Neural cell (in vitro differentiated cells): ENCODE measurements at regions not wholly inside any gene's neighbourhood (a gene's known extent, or its start where the extent isn't known, plus 50 kb on each side); places are given as distances from the start of the nearest gene placed in this dataset.

Experiments
- H2AFZ ChIP-seq: fragments of 200-600, 300-800 bp; sonication (generic), shearing (Covaris generic); 2 replicates; pipeline ENCODE4 v1.6.0; 2014; ENCODE audit warnings: low read depth, mild to moderate bottlenecking, antibody characterized with exemption, low read length, moderate library complexity
- H3F3A ChIP-seq: fragments of 200-600 bp; shearing (Covaris generic); 2 replicates; pipeline ENCODE4 v1.6.1; 2016; ENCODE audit warnings: mild to moderate bottlenecking, moderate library complexity, mixed read lengths, antibody characterized with exemption, low read length; ENCODE audit not compliant: insufficient read depth, poor library complexity, severe bottlenecking
- H3K27ac ChIP-seq: fragments of 200-600, 300-800 bp; sonication (generic), shearing (Covaris generic); 2 replicates; pipeline ENCODE4 v1.5.1; 2014; ENCODE audit warnings: mild to moderate bottlenecking, low read length, moderate library complexity
- H3K27me3 ChIP-seq: fragments of 300-800, 200-600 bp; sonication (generic), shearing (Covaris generic); 2 replicates; pipeline ENCODE4 v1.6.0; 2014; ENCODE audit warnings: mild to moderate bottlenecking, low read depth, low read length, moderate library complexity; ENCODE audit not compliant: insufficient read depth
- H3K36me3 ChIP-seq: fragments of 300-800, 200-600 bp; sonication (generic), shearing (Covaris generic); 2 replicates; pipeline ENCODE4 v1.5.1; 2014; ENCODE audit warnings: mild to moderate bottlenecking, antibody characterized with exemption, low read length, moderate library complexity; ENCODE audit not compliant: insufficient read depth
- H3K4me2 ChIP-seq: fragments of 300-800, 200-600 bp; sonication (generic), shearing (Covaris generic); 2 replicates; pipeline ENCODE4 v1.6.0; 2014; ENCODE audit warnings: mild to moderate bottlenecking, low read length
- H3K4me3 ChIP-seq: fragments of 300-800, 200-600 bp; sonication (generic), shearing (Covaris generic); 2 replicates; pipeline ENCODE4 v1.5.1; 2014; ENCODE audit warnings: mild to moderate bottlenecking, low read length, moderate library complexity
- H3K79me2 ChIP-seq: fragments of 200-600 bp; shearing (Covaris generic); replicated peaks from 2 replicates; pipeline ENCODE4 v1.6.0; 2014; ENCODE audit warnings: mild to moderate bottlenecking, low read length, moderate library complexity; ENCODE audit not compliant: insufficient read depth
- H3K9ac ChIP-seq: fragments of 300-800, 200-600 bp; sonication (generic), shearing (Covaris generic); 2 replicates; pipeline ENCODE4 v1.6.1; 2016; ENCODE audit warnings: mild to moderate bottlenecking, low read length, mixed read lengths
- H3K9me2 ChIP-seq: fragments of 200-600 bp; shearing (Covaris generic); 2 replicates; pipeline ENCODE4 v1.6.1; 2016; ENCODE audit warnings: mild to moderate bottlenecking, low read length, mixed read lengths; ENCODE audit not compliant: insufficient read depth
- H3K9me3 ChIP-seq: fragments of 200-600, 300-800 bp; sonication (generic), shearing (Covaris generic); 2 replicates; pipeline ENCODE4 v1.6.1; 2016; ENCODE audit warnings: mild to moderate bottlenecking, mixed run types, low read length, moderate library complexity, mixed read lengths
- H4K20me1 ChIP-seq: fragments of 200-600 bp; shearing (Covaris generic); 2 replicates; pipeline ENCODE4 v1.6.1; 2016; ENCODE audit warnings: mild to moderate bottlenecking, mixed run types; ENCODE audit not compliant: insufficient read depth
- CTCF ChIP-seq: fragments of 450-650 bp; IDR thresholded peaks from 2 replicates; pipeline ENCODE4 v1.5.1; 2014; ENCODE audit warnings: antibody characterized with exemption, mild to moderate bottlenecking, moderate library complexity; ENCODE audit not compliant: poor library complexity, severe bottlenecking
- EP300 ChIP-seq: fragments of 450-650 bp; conservative IDR thresholded peaks from 2 replicates; pipeline ENCODE4 v1.6.1; 2014; ENCODE audit warnings: antibody characterized with exemption, mild to moderate bottlenecking, moderate library complexity; ENCODE audit not compliant: poor library complexity, severe bottlenecking
- EZH2 ChIP-seq: fragments of 200-600, 300-800 bp; shearing (Covaris generic), sonication (generic); IDR thresholded peaks from 2 replicates; pipeline ENCODE4 v1.6.1; 2014; ENCODE audit warnings: antibody characterized with exemption, low read length, borderline replicate concordance, mild to moderate bottlenecking; ENCODE audit not compliant: insufficient read depth, poor library complexity, severe bottlenecking
- MXI1 ChIP-seq: fragments of 450-650 bp; conservative IDR thresholded peaks from 2 replicates; pipeline ENCODE4 v1.6.1; 2014; ENCODE audit warnings: antibody characterized with exemption, mild to moderate bottlenecking; ENCODE audit not compliant: poor library complexity, severe bottlenecking
- POLR2AphosphoS5 ChIP-seq: IDR thresholded peaks from 2 replicates; pipeline ENCODE4 v1.6.1; 2012
- RAD21 ChIP-seq: fragments of 450-650 bp; conservative IDR thresholded peaks from 2 replicates; pipeline ENCODE4 v1.6.1; 2014; ENCODE audit warnings: antibody characterized with exemption, mild to moderate bottlenecking, moderate library complexity
- REST ChIP-seq: IDR thresholded peaks from 2 replicates; pipeline ENCODE4 v1.6.1; 2012; ENCODE audit warnings: borderline replicate concordance
- SMC3 ChIP-seq: fragments of 450-650 bp; conservative IDR thresholded peaks from 2 replicates; pipeline ENCODE4 v1.6.1; 2014; ENCODE audit warnings: antibody characterized with exemption, mild to moderate bottlenecking, moderate library complexity; ENCODE audit not compliant: poor library complexity
- TAF1 ChIP-seq: IDR thresholded peaks from 2 replicates; pipeline ENCODE4 v1.6.1; 2012; ENCODE audit warnings: low read depth

GRCh38 chr5:50922942-50923767 is 256.7 kb downstream of the PARP8 start:
- no peak overlapping the region for H3K4me2 ChIP-seq
- H3K27ac ChIP-seq: no peak overlapping the region
- TF ChIP-seq SMC3 (no peak), MXI1 (no peak)
- no peaks in the 10 kb centered on the region for H3K36me3 ChIP-seq
- no peaks in the 10 kb centered on the region for H3K9me2 ChIP-seq
- H3K9me3 ChIP-seq: no peaks in the 10 kb centered on the region
- H3F3A ChIP-seq: no peaks in the 10 kb centered on the region
- no peak overlapping the region for H3K4me3 ChIP-seq
- H3K79me2 ChIP-seq: no peaks in the 10 kb centered on the region
- no peak overlapping the region for H2AFZ ChIP-seq
- H3K9ac ChIP-seq: no peak overlapping the region
- no peaks in the 10 kb centered on the region for H4K20me1 ChIP-seq
- H3K27me3 ChIP-seq: no peaks in the 10 kb centered on the region

GRCh38 chr5:50923768-50924494 is 257.5 kb downstream of the PARP8 start:
- Histone ChIP-seq H3F3A (no peaks in the 10 kb centered on the region), H3K27ac (no peak overlapping the region), H3K9me2 (no peaks in the 10 kb centered on the region), H3K36me3 (no peaks in the 10 kb centered on the region), H3K9ac (no peak overlapping the region), H4K20me1 (no peaks in the 10 kb centered on the region), H3K4me2 (no peak overlapping the region), H2AFZ (no peak overlapping the region), H3K27me3 (no peaks in the 10 kb centered on the region), H3K9me3 (no peaks in the 10 kb centered on the region), H3K4me3 (no peak overlapping the region), H3K79me2 (no peaks in the 10 kb centered on the region)
- no peak for TF ChIP-seq EZH2
- no peak for TF ChIP-seq TAF1
- no peak for TF ChIP-seq REST
- no peak for TF ChIP-seq POLR2AphosphoS5
- TF ChIP-seq CTCF: no peak
- no peak for TF ChIP-seq MXI1
- TF ChIP-seq EP300: no peak
- TF ChIP-seq SMC3: no peak
- TF ChIP-seq RAD21: no peak
